Jurkat, Clone E6-1 (cell line): ENCODE measurements at regions not wholly inside any gene's neighbourhood (a gene's known extent, or its start where the extent isn't known, plus 50 kb on each side); places are given as distances from the start of the nearest gene placed in this dataset.

ENCODE experiments used
- DNase-seq: peaks from one replicate; pipeline ENCODE4 v3.0.0-alpha.2; 2011; ENCODE audit warnings: low read depth, low spot score
- H3K4me3 ChIP-seq: 2 replicates; pipeline ENCODE4 v1.5.1; 2011; ENCODE audit warnings: mild to moderate bottlenecking, low read length, control low read depth, moderate library complexity

DNA sequence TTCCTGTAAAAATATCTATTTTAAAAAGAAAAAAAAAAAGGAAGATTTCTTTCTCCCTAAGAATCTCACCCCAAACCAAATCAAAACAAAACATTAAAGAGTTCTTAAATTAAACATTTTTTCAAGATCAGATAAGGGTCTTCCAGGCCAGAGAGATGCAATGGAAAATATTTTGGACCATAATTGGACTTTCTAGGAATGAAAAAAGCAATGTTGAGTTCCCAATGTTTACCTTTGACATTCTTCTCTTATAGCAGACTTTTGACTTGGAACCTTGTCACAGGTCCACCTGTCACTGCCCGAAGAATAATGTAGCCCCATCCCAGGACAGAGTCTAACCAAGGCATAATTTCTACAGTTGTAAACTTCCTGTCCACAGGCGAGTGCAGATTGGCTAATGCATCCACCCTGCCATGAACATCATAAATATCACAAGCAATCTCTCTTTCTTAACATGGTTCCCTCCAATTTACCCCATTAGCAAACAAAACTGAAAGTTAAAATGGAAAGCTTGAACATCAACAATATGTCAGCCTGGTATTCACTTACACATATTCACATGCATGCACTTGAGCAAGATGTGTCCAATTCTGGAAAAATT lies 121.7 kb upstream of the ZNF366 start:
- DNase-seq, result no peak

DNA sequence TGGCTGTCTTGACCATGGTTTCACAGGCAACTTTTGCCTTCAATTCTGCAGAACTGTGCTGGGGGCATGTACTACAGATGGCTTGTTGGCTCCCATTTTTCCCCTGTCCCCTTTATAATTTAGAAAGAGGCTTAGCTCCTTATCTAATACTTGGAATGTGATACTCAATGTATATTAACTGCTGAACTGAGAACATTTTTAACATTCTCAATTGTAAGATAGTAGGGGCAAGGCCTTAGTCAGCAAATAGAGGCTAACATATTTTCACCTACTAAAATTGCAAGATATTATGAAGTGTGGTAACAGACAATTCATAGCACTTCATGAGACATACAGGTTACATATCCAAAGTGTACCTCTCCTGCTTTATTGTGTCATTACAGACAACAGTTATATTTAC lies 118.1 kb upstream of the ZNF366 start:
- no peak for DNase-seq
- no peak overlapping the region for H3K4me3 ChIP-seq

More for the DNA sequence above, 121.7 kb upstream of the ZNF366 start:
- no peak overlapping the region for H3K4me3 ChIP-seq

DNA sequence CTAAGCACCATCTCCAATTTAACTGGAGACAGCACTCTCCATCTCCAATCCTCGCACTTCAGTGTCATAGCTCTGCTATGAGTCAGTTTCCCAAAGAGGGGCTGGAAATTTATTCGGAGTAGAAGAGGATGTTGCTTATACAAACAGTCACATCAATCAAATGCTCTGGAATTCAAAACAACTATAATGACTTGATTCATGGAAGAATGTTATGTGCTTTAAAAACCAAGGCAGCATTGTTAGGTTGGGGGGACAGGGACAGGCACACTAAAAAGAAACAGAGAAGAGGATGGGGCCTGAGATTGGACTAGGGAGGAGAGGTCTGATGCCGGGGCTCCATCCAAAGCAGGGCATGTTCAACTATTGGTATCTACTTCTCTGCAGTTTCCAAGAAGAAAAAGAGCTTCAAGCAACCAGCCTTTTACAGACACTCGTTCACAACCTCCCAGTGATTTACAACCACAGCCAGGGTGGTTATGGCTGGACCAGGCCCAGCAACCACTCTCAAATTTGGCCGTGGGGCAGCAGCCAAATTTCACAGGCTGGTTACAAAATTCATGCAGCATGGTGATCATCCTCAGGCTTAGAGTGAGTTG lies 117.5 kb upstream of the ZNF366 start:
- no peak overlapping the region for H3K4me3 ChIP-seq
- DNase-seq, result no peak

DNA sequence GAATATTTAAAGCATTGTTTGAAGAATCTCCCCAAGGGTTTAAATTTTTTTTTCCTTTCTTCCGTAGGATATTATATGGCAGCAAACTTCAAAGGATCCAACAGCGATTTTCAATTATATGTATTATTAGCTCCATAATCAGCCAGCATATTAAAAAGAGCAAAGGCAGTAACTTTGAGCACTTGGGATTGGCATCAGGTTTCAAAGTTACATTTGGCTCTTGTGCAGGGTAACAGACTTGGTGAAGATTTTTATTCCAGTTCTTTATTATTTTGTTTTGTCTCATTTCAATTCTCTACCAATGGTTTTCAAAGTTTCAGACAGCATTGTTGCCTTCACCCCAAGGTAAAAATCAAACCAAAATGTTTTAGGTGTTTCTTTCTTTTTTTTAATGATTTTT lies 116.7 kb upstream of the ZNF366 start:
- no peak overlapping the region for H3K4me3 ChIP-seq
- DNase-seq, result no peak

DNA sequence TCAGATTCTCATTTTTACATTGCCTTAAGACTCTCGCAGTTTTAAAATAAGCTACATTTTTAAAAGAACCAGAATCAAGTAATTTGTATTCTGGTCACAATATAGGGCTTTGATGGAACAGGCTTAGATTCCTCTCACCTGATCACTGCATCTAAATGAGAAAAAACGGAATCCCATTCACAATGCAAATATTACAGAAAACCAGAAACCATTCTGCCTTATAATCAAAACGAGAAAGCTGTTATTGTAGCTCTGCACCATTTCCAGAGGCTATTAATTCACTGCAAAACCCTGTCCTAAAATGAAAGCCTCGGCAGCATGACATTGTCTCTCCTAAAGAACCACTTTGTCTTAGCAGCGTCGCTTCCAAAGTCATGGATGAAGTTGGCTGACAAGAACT lies 116.1 kb upstream of the ZNF366 start:
- DNase-seq, result no peak
- H3K4me3 ChIP-seq, result no peak overlapping the region

DNA sequence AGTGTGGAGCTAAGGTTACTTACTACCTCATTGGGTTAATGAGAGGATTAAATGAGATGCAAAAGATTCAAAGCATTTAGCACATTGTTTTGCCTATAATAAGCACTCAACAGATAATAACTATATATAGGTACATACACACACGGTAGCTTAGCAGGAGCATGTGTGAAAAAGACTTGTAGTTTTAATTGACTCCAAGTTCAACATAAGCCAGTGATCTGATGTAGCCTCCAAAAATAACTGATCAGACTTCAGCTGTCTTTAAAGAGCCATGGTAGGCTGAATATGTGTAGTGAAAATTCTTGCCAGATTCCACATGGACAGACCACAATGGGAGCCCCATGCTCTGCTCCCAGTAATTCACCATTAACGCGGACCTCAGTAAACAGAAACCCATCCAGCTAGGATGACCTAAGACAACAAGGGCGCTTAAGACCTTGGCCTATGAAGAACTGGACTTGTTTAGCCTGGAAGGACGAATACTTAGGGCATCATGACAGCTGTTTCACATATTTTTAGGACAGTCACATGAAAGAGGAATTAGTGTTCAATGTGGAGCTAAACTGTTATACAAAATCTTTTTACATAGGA lies 115.1 kb upstream of the ZNF366 start:
- no peak overlapping the region for H3K4me3 ChIP-seq
- no peak for DNase-seq

DNA sequence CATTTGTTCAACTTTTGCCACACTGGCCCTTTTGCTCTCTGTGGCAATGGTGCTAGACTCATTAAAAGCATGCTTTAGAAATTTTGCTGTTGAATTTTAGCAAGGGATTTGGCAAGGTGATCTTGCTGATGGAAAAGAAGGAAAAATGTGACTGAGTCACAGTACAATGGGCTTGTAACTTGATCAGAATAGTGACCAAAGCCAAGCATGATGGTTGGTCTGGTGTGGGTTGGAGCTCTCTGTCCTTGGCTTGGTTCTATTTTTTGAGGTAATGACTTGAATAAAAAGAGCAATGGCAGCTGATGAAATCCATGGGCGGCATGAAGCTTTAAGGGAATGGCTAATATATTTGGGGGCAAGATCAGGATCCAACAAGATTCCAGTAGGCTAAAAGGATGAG lies 114.4 kb upstream of the ZNF366 start:
- H3K4me3 ChIP-seq, result no peak overlapping the region
- DNase-seq, result no peak

DNA sequence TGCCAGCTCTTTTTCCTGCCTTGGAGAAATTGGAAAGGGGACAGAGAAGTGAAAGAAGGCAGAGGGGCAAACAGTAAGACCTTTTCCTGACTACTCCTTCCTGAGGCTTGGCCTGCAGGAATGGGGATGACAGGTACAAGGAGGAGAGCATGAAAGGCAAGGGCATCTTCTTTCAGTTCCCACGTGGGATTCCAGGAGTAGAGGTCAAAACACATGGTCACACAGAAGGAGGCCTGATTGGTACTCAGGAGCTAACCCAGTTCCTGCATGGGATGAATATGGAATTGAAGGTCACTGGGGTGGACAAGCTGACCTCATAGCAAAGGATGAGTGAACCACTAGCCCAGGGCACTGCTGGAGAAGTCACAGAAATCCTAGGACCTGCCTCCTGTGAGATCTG lies 112.5 kb upstream of the ZNF366 start:
- DNase-seq, result no peak
- H3K4me3 ChIP-seq, result no peak overlapping the region

DNA sequence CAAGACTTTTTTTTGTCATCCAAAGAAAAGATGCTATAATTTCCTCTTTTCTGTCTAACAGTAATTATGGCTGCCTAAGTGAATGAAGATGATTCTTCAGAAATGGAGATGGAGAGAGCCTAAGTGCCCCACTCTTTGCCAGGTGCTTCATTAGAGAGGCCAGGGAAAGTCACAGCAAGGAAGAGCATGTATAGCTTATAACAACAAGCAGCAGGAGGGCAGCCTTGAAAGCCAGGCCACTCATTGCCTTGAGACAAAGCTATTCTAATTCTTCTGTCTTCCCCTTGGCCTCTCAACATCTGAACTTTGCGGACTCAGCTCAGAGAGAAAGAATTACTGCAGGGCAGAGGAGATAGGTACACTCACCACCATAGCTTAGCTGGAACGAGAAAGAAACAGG lies 112.0 kb upstream of the ZNF366 start:
- DNase-seq, result no peak
- no peak overlapping the region for H3K4me3 ChIP-seq

DNA sequence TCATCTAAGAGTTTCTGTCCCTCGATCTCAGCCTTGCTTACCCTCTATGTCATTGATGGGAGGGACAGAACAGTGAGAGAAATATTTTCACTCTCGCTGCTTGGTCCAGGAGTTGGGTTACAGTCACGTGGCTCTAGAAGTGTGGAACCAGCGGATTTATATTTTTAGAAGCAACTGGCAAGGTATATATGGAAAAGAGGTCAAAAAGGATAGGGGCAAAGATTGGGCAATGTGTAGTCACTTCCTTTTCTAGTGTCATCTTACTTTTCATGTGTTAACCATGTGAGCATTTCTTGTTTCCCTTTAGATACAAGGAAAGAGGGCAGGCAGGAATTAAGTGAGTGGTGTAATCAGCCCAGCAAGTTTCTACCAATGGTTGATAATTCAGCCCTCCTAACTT lies 111.5 kb upstream of the ZNF366 start:
- DNase-seq, result no peak
- H3K4me3 ChIP-seq, result no peak overlapping the region

DNA sequence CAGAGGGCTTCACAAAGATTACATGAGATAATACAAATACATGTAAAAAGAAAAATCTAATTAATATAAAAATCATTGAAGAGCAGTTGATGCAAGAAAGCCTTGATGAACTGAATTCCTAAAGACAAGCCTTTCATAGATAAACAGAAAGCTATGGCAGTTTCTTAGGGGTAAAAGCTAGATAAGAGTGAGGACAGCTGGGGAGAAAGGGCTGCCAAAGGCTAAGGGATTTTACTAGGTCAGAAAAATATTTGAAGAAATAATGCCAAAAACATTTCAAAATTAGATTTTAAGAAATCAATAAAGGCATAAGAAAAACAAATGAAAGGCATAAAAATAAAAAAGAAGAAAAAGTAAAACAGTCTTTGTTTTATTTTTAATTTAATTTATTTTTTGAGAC lies 107.9 kb upstream of the ZNF366 start:
- no peak overlapping the region for H3K4me3 ChIP-seq
- DNase-seq, result no peak

DNA sequence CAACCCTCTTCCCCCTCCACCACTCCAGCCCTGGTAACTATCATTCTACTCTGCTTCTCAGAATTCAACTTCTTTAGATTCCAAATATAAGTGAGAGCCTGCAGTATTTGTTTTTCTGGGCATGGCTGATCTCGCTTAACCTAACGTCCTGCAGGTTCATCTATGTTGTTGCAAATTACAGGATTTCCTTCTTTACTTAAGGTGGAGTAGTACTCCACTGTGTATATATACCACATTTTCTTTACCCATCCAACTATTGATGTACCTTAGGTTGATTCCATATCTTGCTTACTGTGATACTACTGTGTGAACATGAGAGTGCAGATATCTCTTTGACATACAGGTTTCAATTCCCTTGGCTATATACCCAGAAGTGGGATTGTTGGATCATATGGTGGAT lies 106.3 kb upstream of the ZNF366 start:
- no peak for DNase-seq
- no peak overlapping the region for H3K4me3 ChIP-seq

DNA sequence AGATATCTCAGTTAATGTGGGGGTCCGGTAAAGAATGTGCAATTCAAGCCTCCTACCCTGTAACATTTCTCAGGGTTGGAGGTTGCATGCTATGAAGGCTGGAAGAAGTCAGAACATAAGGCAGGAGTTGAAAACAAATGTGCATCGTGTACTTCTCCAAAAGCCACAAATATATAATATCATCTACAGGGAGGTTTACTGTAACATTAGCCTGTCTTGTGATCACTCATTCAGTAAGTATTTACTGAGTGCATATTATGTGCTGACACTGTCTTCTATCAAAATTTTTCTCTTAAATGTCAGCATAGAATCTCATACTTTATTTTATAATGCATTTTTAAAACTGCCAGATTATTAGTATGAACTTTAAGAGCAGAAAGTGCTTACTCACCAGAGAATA lies 105.6 kb upstream of the ZNF366 start:
- DNase-seq, result no peak
- H3K4me3 ChIP-seq, result no peak overlapping the region

DNA sequence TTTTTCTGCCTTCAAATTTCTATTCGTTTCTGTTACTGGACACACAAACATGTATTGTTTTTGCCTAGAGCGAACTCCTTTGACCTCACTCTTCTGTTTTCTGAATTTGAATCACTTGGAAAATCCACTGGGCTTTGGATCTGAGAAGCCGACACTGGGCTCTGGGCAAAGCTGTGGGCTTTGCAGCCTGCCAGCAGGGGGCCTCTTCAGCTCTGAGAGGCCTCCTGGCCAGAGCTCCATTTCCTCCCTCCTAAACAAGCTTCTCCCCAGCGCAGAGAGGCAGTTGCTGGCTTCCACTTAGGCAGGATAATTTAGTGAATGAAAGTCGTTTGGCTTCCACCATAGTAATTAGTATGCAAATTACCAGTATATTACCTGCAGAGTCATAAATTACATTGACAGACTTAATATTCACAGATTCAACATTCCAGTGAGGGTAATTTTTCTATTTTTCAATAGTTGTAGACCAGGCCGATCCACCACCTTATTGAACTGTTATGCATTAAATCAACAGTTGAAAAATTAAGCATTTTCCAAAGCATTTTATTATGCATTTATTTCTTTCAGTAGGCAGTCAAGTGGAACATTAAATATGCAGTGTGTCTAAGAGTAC lies 104.0 kb upstream of the ZNF366 start:
- DNase-seq, result peak; percentile 28
- H3K4me3 ChIP-seq, result no peak overlapping the region

DNA sequence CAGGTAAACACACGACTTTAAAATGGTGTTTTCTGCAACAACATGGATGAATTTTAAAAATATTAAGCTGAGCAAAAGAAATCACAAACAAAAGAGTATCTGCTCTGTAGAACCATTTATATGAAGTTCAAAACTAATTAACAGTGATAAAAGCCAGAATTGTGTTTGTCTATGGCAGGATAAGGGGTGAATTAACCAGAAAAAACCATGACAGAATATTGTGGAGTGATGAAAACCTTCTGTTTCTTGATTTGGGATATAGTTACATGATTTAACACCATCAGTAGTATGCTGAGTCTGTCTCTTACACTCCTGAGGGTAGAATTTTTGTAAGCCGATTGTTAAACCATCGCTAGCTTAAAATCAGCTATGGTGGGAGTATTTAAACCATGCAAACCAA lies 101.7 kb upstream of the ZNF366 start:
- DNase-seq, result no peak
- H3K4me3 ChIP-seq, result no peak overlapping the region

DNA sequence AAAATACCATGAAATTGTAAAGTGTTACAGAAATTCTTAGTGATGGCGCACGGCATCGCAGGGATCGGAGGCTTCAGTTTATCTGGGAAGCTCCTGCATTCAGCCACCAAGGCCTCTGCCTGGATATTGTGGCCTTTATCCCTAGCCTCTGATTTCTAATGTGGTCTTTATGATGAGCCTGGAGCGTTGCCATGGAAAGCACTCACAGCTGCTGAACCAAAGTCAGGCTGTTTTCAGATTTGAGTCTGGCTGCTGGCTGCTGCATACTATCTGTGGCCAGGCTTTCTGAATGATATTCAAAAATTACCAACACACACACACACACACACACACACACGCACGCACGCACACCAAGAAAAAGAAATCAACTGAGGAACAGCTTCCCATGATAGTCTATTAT lies 101.1 kb upstream of the ZNF366 start:
- H3K4me3 ChIP-seq, result no peak overlapping the region
- no peak for DNase-seq

DNA sequence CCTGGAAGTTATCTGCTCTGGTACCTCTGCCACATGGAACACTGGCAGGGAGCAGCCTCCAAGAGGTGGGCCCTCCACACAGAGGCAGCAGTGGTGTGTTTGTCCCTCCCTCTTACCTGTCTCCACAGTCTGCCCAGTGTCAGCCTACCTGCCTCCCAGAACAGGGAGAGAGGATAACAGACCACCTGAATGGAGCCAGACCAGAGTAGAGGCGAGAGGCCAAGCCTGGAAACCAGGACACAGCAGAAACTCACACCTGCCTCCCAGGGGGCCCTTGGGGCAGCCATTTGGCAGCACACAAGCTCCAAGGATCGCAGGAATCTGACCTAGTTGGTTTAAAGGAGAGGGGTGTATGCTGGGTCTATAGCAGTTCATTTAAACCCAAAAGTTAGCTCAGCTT lies 100.2 kb upstream of the ZNF366 start:
- no peak for DNase-seq
- H3K4me3 ChIP-seq, result no peak overlapping the region

DNA sequence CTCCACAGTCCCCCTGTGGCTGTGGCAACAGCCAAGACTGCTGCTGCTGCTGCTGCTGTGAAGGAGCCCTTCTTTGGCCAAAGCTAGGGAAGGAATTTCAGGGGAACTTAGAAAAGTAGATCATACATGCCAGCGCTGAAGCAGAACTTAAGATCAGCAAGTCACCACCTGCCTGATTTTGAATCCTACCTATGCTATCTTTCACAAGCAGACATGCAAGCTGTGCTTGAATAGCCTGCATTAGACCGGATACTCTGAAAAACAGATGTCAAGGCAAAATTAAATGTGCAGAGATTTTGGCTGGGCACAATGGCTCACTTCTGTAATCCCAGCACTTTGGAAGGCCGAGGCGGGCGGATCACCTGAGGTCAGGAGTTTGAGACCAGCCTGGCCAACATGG lies 99.3 kb upstream of the ZNF366 start:
- no peak for DNase-seq
- no peak overlapping the region for H3K4me3 ChIP-seq

DNA sequence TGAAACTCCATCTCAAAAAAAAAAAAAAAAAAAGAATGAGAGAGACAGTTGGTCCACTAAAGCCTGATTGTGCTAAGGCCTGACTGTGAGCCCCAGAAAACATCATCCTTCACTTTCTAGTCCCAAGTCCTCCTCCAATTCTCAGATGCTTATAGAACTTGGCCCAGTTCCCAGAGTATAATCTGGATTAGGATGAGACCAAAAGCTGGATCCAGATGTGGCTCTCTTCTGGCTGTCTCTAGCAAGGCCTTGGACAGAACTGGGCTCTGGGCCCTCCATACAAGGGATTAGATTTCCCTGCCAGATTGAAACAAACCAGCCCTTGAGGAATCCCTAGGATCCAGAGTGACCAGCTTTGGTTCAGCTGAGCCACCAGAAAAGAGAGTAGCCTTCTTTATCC lies 98.4 kb upstream of the ZNF366 start:
- no peak for DNase-seq
- no peak overlapping the region for H3K4me3 ChIP-seq

DNA sequence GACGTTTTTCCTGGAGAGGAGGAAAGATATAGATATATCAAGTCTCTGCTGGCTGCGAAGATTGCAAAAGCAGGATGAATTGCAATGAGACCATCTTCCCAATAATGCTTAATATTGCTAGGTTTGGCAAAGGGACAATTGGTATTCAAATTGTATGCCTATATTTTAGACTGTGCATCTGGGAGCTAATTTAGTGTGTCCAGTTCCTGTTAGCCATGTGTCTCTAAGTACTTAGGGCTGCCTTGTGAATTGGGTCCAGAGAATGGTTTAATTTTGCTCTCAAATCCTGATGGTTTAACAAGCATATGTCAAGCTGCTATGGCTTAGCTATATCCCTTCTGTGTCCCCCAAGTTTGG lies 97.6 kb upstream of the ZNF366 start:
- H3K4me3 ChIP-seq, result no peak overlapping the region
- no peak for DNase-seq
